ENCODE measurements at regions not wholly inside any gene's neighbourhood (a gene's known extent, or its start where the extent isn't known, plus 50 kb on each side); places are given as distances from the start of the nearest gene placed in this dataset.

GRCh38 chr11:86740628-86741483 is 59.5 kb upstream of the PRSS23 start (continued):
- TF ChIP-seq, protein P1, sequence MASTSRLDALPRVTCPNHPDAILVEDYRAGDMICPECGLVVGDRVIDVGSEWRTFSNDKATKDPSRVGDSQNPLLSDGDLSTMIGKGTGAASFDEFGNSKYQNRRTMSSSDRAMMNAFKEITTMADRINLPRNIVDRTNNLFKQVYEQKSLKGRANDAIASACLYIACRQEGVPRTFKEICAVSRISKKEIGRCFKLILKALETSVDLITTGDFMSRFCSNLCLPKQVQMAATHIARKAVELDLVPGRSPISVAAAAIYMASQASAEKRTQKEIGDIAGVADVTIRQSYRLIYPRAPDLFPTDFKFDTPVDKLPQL (IDR thresholded peaks at IDR 0.05; ENCODE audit: extremely low read depth, insufficient read length), result no peak
- TF ChIP-seq FOXP4 (CRISPR knock-in tag; IDR thresholded peaks at IDR 0.05; ENCODE audit: borderline replicate concordance), result no peak
- TF ChIP-seq HDAC2 (IDR thresholded peaks at IDR 0.05), result 0 out of 2 replicates have a peak, but pooled peaks have one; percentile 32
- 0 out of 2 replicates have a peak, but pooled peaks have one; percentile 15 for TF ChIP-seq TSHZ1 (CRISPR knock-in tag; IDR thresholded peaks at IDR 0.05)
- peak; percentile 69 for TF ChIP-seq MEF2D (tag; conservative IDR thresholded peaks at IDR 0.05; ENCODE audit: low read depth)
- peak; percentile 85 for TF ChIP-seq DPF2 (IDR thresholded peaks at IDR 0.05)
- no peak for TF ChIP-seq PTBP1 (IDR thresholded peaks at IDR 0.05; ENCODE audit: low read depth, low read length)
- no peak for TF ChIP-seq NR2C2 (CRISPR knock-in tag; IDR thresholded peaks at IDR 0.05)
- peak; percentile 38; the same call in 1 of the 2 replicates for TF ChIP-seq NR2C2 (tag; IDR thresholded peaks at IDR 0.05)
- TF ChIP-seq SETDB1 (IDR thresholded peaks at IDR 0.05; ENCODE audit: low read length), result no peak
- peak; percentile 31; the same call in 1 of the 2 replicates for TF ChIP-seq NBN (IDR thresholded peaks at IDR 0.05; ENCODE audit: low read depth)
- no peak for TF ChIP-seq TFAP4 (CRISPR knock-in tag; IDR thresholded peaks at IDR 0.05; ENCODE audit: borderline replicate concordance)
- peak; percentile 86 for TF ChIP-seq ZNF316 (IDR thresholded peaks at IDR 0.05)
- TF ChIP-seq, protein P2, sequence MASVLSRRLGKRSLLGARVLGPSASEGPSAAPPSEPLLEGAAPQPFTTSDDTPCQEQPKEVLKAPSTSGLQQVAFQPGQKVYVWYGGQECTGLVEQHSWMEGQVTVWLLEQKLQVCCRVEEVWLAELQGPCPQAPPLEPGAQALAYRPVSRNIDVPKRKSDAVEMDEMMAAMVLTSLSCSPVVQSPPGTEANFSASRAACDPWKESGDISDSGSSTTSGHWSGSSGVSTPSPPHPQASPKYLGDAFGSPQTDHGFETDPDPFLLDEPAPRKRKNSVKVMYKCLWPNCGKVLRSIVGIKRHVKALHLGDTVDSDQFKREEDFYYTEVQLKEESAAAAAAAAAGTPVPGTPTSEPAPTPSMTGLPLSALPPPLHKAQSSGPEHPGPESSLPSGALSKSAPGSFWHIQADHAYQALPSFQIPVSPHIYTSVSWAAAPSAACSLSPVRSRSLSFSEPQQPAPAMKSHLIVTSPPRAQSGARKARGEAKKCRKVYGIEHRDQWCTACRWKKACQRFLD (CRISPR knock-in tag; IDR thresholded peaks at IDR 0.05), result peak; percentile 43; the same call in 1 of the 2 replicates
- peak; percentile 86 for TF ChIP-seq ARID1B (IDR thresholded peaks at IDR 0.05)
- TF ChIP-seq TAF9B (IDR thresholded peaks at IDR 0.05; ENCODE audit: partially characterized antibody), result peak; percentile 43
- TF ChIP-seq, protein P3, sequence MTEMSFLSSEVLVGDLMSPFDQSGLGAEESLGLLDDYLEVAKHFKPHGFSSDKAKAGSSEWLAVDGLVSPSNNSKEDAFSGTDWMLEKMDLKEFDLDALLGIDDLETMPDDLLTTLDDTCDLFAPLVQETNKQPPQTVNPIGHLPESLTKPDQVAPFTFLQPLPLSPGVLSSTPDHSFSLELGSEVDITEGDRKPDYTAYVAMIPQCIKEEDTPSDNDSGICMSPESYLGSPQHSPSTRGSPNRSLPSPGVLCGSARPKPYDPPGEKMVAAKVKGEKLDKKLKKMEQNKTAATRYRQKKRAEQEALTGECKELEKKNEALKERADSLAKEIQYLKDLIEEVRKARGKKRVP (CRISPR knock-in tag; IDR thresholded peaks at IDR 0.05), result 0 out of 2 replicates have a peak, but pooled peaks have one; percentile 7
- TF ChIP-seq ZNF668 (CRISPR knock-in tag; IDR thresholded peaks at IDR 0.05), result no peak

Data from K562 (cell line).